ENCODE measurements at regions not wholly inside any gene's neighbourhood (a gene's known extent, or its start where the extent isn't known, plus 50 kb on each side); places are given as distances from the start of the nearest gene placed in this dataset.

- TF ChIP-seq POLR2A (IDR thresholded peaks at IDR 0.05) (no peak), CTCF (IDR thresholded peaks at IDR 0.05) (no peak), POLR2AphosphoS5 (IDR thresholded peaks at IDR 0.05) (no peak), EP300 (IDR thresholded peaks at IDR 0.05) (no peak)
These were observed 159.4 kb downstream of the SI start for GRCh38 chr3:164918905-164919304.

Measured in gastroesophageal sphincter (tissue), 3 donors.